ENCODE measurements at regions not wholly inside any gene's neighbourhood (a gene's known extent, or its start where the extent isn't known, plus 50 kb on each side); places are given as distances from the start of the nearest gene placed in this dataset.

DNA sequence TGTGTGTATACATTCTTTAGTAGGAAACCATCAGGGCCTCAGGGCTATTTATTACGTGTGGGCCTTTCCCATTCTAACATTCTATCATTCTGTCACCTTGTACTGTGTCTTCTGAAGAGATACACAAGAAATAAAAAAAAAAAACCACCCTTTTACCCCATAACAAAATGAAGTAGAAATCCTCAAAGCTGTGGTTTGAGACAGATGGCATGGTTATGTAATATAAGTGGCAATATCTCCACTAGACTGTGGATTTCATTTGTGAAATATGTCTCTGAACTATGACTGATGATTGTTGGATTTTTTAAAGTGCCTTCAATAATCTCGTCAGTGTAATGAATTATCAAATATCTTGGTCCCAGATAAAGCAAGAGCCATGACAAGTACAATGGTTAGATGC is 150.0 kb upstream of the BLID start:
- WGBS, 2 donors (ENCODE audit: low coverage in 1 of 2), result 91 to 100% methylated on average over 1 to 2 of the region's 2 CpGs
- Histone ChIP-seq H3K9me3 (no peaks in the 10 kb centered on the region), H3K4me1 (peaks cover 0 to 4% (median 0%) of the 10 kb centered on the region in 3 donors), H3K36me3 (no peaks in the 10 kb centered on the region), H3K27ac (no peak overlapping the region), H3K4me3 (no peak overlapping the region), H3K27me3 (no peaks in the 10 kb centered on the region)
- TF ChIP-seq EP300 (IDR thresholded peaks at IDR 0.05) (no peak), POLR2AphosphoS5 (IDR thresholded peaks at IDR 0.05) (no peak), POLR2A (IDR thresholded peaks at IDR 0.05) (no peak)
- TF ChIP-seq, protein P1, sequence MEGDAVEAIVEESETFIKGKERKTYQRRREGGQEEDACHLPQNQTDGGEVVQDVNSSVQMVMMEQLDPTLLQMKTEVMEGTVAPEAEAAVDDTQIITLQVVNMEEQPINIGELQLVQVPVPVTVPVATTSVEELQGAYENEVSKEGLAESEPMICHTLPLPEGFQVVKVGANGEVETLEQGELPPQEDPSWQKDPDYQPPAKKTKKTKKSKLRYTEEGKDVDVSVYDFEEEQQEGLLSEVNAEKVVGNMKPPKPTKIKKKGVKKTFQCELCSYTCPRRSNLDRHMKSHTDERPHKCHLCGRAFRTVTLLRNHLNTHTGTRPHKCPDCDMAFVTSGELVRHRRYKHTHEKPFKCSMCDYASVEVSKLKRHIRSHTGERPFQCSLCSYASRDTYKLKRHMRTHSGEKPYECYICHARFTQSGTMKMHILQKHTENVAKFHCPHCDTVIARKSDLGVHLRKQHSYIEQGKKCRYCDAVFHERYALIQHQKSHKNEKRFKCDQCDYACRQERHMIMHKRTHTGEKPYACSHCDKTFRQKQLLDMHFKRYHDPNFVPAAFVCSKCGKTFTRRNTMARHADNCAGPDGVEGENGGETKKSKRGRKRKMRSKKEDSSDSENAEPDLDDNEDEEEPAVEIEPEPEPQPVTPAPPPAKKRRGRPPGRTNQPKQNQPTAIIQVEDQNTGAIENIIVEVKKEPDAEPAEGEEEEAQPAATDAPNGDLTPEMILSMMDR (IDR thresholded peaks at IDR 0.05), result no peak
- no peak for ATAC-seq

DNA sequence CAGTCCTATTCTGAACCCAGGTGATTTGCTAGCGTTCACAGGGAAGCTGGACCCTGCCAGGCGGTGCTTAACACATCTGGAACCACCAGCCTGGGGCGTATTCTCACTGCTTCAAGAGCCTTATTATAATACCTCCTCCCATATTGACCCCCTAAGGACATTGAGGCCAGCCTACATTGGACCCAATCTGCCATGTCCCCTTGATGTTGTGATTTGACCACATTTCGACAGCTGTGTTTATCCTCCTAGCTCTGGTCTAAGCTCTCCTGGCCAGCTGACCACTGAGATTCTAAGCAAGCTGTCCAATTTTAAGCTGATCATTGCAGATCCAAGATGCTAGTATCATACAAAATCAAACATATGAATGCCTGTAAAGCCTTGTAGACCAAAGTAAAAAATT is 148.1 kb upstream of the BLID start:
- no peaks in the 10 kb centered on the region for H3K9me3 ChIP-seq
- H3K27ac ChIP-seq, result no peak overlapping the region
- H3K4me1 ChIP-seq, result peaks cover 0 to 4% (median 0%) of the 10 kb centered on the region in 3 donors
- H3K4me3 ChIP-seq, result no peak overlapping the region
- H3K27me3 ChIP-seq, result no peaks in the 10 kb centered on the region
- no peak for TF ChIP-seq EP300 (IDR thresholded peaks at IDR 0.05)
- TF ChIP-seq, protein P1 (IDR thresholded peaks at IDR 0.05), result no peak
- TF ChIP-seq POLR2A (IDR thresholded peaks at IDR 0.05), result no peak
- TF ChIP-seq POLR2AphosphoS5 (IDR thresholded peaks at IDR 0.05), result no peak
- 84 to 92% methylated on average over 2 to 3 of the region's 4 CpGs for WGBS, 2 donors (ENCODE audit: low coverage in 1 of 2)
- ATAC-seq, result no peak
- H3K36me3 ChIP-seq, result no peaks in the 10 kb centered on the region

DNA sequence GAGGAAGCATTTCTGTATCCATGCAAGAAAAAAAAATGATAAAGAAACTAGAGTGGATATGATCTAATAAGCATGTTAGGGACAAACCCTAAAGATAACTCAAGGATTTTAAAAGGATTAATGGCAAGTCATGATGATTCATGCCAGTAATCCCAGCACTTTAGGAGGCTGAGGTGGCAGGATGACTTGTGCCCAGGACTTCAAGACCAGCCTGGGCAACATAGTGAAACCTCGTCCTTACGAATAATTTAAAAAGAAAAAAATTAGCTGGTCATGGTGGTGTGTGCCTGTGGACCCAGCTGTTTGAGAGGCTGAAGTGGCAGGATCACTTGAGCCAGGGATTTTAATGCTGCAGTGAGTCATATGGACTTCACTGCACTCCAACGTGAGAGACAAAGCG is 145.5 kb upstream of the BLID start:
- no peaks in the 10 kb centered on the region for H3K36me3 ChIP-seq
- TF ChIP-seq POLR2A (IDR thresholded peaks at IDR 0.05), result no peak
- TF ChIP-seq EP300 (IDR thresholded peaks at IDR 0.05), result no peak
- no peak for TF ChIP-seq POLR2AphosphoS5 (IDR thresholded peaks at IDR 0.05)
- TF ChIP-seq, protein P1 (IDR thresholded peaks at IDR 0.05), result no peak
- H3K4me1 ChIP-seq, result no peaks in the 10 kb centered on the region
- WGBS, 2 donors (ENCODE audit: low coverage in 1 of 2), result 71 to 75% methylated on average over 4 of the region's 4 CpGs
- H3K27me3 ChIP-seq, result no peaks in the 10 kb centered on the region
- H3K9me3 ChIP-seq, result no peaks in the 10 kb centered on the region
- no peak overlapping the region for H3K4me3 ChIP-seq
- ATAC-seq, result no peak
- no peak overlapping the region for H3K27ac ChIP-seq

DNA sequence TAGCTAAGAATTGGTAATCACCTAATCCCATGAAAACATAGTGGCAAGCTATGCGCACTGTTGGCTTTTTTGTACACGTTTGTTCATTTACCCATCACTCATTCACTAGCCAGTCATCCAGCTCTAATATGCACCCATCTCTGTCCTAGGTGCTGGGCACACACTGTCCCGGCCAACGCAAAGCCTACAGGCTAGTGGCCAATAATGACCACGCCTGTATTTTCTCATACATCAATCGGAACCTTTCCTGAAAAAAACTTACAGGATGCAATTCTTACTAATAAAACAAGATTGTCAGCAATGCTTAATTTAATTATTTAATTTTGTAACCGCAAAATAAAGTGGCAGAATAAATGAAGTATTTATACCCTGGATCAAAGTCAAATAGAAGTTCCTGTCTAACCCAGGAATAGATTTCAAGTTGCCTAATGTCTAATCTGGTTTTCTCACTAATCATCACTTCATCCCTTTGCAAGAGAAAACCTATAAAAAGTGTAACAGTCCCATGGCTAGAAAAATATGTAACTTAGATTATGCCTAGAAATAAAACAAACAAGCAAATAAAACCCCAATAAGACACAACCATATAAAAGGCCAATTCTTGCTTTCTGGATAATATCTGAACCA is 143.3 kb upstream of the BLID start:
- Histone ChIP-seq H3K9me3 (no peaks in the 10 kb centered on the region), H3K27me3 (no peaks in the 10 kb centered on the region), H3K4me1 (peaks cover 0 to under 1% (median 0%) of the 10 kb centered on the region in 3 donors), H3K4me3 (no peak overlapping the region), H3K27ac (no peak overlapping the region), H3K36me3 (no peaks in the 10 kb centered on the region)
- ATAC-seq, result no peak
- TF ChIP-seq POLR2AphosphoS5 (IDR thresholded peaks at IDR 0.05) (no peak), POLR2A (IDR thresholded peaks at IDR 0.05) (no peak), EP300 (IDR thresholded peaks at IDR 0.05) (no peak)
- TF ChIP-seq, protein P1 (IDR thresholded peaks at IDR 0.05), result no peak
- 91 to 96% methylated on average over 6 to 7 of the region's 7 CpGs for WGBS, 2 donors (ENCODE audit: low coverage in 1 of 2)

DNA sequence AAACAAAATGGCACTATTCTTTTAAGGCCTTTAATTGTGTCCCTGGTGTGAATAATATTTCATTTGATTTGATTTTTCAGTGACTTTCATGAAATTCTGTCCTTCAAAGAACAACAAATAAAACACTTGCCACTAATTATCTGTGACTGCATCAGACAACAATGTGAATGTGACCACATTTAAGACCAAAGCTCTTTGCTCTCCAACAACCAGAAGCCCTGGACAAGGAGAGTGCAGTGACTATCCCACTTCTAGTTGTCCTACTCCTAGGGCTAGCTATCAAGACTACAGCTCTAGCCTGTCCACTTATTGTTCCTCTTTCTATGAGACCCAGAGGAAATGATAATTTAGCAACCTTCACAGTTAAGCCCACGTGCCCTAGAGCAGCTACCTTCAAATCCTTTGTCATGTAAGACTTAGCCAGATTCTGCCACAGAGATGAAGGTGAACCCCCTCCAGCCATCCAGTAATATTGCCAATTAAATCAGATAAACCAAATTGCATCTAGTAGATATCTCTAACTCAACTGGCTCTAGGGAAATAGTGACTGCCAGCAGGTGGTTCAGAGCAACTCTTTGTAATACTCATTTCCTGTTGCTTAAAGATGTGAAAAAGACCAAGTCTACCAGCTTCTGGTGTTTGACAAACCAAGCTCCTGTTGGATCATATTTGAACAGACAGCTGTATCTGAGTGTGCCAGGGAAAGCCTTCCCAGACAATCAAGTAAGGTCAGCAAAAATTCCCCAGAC is 142.6 kb upstream of the BLID start:
- Histone ChIP-seq H3K9me3 (no peaks in the 10 kb centered on the region), H3K27ac (no peak overlapping the region), H3K4me3 (no peak overlapping the region), H3K4me1 (peaks cover 0 to 7% (median 0%) of the 10 kb centered on the region in 3 donors), H3K27me3 (no peaks in the 10 kb centered on the region), H3K36me3 (no peaks in the 10 kb centered on the region)
- no peak for ATAC-seq
- TF ChIP-seq EP300 (IDR thresholded peaks at IDR 0.05), result no peak
- TF ChIP-seq, protein P1 (IDR thresholded peaks at IDR 0.05), result no peak
- 71 to 100% methylated on average over 1 of the region's 1 CpG for WGBS, 2 donors (ENCODE audit: low coverage in 1 of 2)
